SU-DHL-6 (cell line): ENCODE measurements at regions not wholly inside any gene's neighbourhood (a gene's known extent, or its start where the extent isn't known, plus 50 kb on each side); places are given as distances from the start of the nearest gene placed in this dataset.
"Not testable (repeated sequence)": the region's sequence is repeated elsewhere in the genome, so short reads cannot be mapped to it uniquely, and the experiment has no call there.

ENCODE experiments used
- EZH2phosphoT487 ChIP-seq: fragments of 200-600 bp; sonication (generic), shearing (Covaris generic); conservative IDR thresholded peaks from 2 replicates; pipeline ENCODE4 v1.6.1; 2018; ENCODE audit warnings: mild to moderate bottlenecking, antibody characterized with exemption, low read length, moderate library complexity, mixed read lengths
- TF ChIP-seq, protein P1 (sequence below): fragments of 200-600 bp; sonication (generic); IDR thresholded peaks from one replicate; pipeline ENCODE4 v1.5.1; 2017; ENCODE audit warnings: antibody characterized with exemption, mild to moderate bottlenecking, low read length, moderate library complexity; ENCODE audit not compliant: insufficient read depth, poor library complexity, severe bottlenecking

DNA sequence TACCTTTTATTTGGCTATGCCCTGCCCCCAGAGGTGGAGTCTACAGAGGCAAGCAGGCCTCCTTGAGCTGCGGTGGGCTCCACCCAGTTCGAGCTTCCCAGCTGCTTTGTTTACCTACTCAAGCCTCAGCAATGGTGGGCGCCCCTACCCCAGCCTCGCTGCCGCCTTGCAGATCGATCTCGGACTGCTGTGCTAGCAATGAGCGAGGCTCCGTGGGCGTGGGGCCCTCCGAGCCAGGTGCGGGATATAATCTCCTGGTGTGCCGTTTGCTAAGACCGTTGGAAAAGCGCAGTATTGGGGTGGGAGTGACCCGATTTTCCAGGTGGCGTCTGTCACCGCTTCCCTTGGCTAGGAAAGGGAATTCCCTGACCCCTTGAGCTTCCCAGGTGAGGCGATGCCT is 81.8 kb upstream of the ZNF746 start:
- TF ChIP-seq, protein P1, sequence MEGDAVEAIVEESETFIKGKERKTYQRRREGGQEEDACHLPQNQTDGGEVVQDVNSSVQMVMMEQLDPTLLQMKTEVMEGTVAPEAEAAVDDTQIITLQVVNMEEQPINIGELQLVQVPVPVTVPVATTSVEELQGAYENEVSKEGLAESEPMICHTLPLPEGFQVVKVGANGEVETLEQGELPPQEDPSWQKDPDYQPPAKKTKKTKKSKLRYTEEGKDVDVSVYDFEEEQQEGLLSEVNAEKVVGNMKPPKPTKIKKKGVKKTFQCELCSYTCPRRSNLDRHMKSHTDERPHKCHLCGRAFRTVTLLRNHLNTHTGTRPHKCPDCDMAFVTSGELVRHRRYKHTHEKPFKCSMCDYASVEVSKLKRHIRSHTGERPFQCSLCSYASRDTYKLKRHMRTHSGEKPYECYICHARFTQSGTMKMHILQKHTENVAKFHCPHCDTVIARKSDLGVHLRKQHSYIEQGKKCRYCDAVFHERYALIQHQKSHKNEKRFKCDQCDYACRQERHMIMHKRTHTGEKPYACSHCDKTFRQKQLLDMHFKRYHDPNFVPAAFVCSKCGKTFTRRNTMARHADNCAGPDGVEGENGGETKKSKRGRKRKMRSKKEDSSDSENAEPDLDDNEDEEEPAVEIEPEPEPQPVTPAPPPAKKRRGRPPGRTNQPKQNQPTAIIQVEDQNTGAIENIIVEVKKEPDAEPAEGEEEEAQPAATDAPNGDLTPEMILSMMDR: not testable (repeated sequence)
- TF ChIP-seq EZH2phosphoT487: not testable (repeated sequence)
